Mesothelial cell of epicardium (in vitro differentiated cells): ENCODE measurements at regions not wholly inside any gene's neighbourhood (a gene's known extent, or its start where the extent isn't known, plus 50 kb on each side); places are given as distances from the start of the nearest gene placed in this dataset.

Experiments
- DNase-seq, 2 experiments: peaks; one replicate each; pipeline ENCODE4 v3.0.0; 2021; ENCODE audit warnings: low spot score in 2 of 2; ENCODE audit not compliant: unreplicated experiment in 2 of 2
- H3K27ac Mint-ChIP-seq: 2 replicates; pipeline ENCODE4 v1.8.0; 2021; ENCODE audit warnings: mixed read lengths
- H3K27me3 Mint-ChIP-seq: 2 replicates; pipeline ENCODE4 v1.8.0; 2021; ENCODE audit warnings: low read depth, mixed read lengths
- H3K36me3 Mint-ChIP-seq: 2 replicates; pipeline ENCODE4 v1.8.0; 2021; ENCODE audit warnings: mixed read lengths
- H3K4me1 Mint-ChIP-seq: 2 replicates; pipeline ENCODE4 v1.8.0; 2021; ENCODE audit warnings: mixed read lengths
- H3K4me3 Mint-ChIP-seq: 2 replicates; pipeline ENCODE4 v1.8.0; 2021; ENCODE audit warnings: mild to moderate bottlenecking, moderate library complexity, mixed read lengths
- H3K9me3 Mint-ChIP-seq: 2 replicates; pipeline ENCODE4 v1.8.0; 2021; ENCODE audit warnings: mixed read lengths
- CTCF ChIP-seq: fragments of 200-600 bp; sonication (generic); IDR thresholded peaks from one replicate; pipeline ENCODE4 v1.5.0; 2021; ENCODE audit warnings: antibody characterized with exemption; ENCODE audit not compliant: unreplicated experiment

GRCh38 chr4:71906096-71906495, 122.2 kb upstream of the GC start:
- Mint-ChIP-seq H3K27me3 (no peaks in the 10 kb centered on the region), H3K9me3 (peaks cover 27% of the 10 kb centered on the region), H3K36me3 (no peaks in the 10 kb centered on the region), H3K4me3 (no peak overlapping the region), H3K4me1 (no peaks in the 10 kb centered on the region), H3K27ac (no peak overlapping the region)
- no peak for TF ChIP-seq CTCF
- no peak for DNase-seq

- Mint-ChIP-seq H3K27me3 (no peaks in the 10 kb centered on the region), H3K27ac (no peak overlapping the region), H3K4me3 (no peak overlapping the region), H3K4me1 (no peaks in the 10 kb centered on the region), H3K9me3 (peaks cover 27% of the 10 kb centered on the region), H3K36me3 (no peaks in the 10 kb centered on the region)
- no peak for DNase-seq
- no peak for TF ChIP-seq CTCF
Observed at GRCh38 chr4:71907071-71907470, 123.2 kb upstream of the GC start.

GRCh38 chr4:71907782-71908181, 123.9 kb upstream of the GC start:
- Mint-ChIP-seq H3K36me3 (no peaks in the 10 kb centered on the region), H3K4me3 (no peak overlapping the region), H3K27me3 (no peaks in the 10 kb centered on the region), H3K4me1 (no peaks in the 10 kb centered on the region), H3K9me3 (peaks cover 27% of the 10 kb centered on the region), H3K27ac (no peak overlapping the region)
- DNase-seq, result no peak
- no peak for TF ChIP-seq CTCF

- Mint-ChIP-seq H3K27me3 (no peaks in the 10 kb centered on the region), H3K9me3 (peaks cover 17% of the 10 kb centered on the region), H3K4me3 (no peak overlapping the region), H3K36me3 (no peaks in the 10 kb centered on the region), H3K27ac (no peak overlapping the region), H3K4me1 (no peaks in the 10 kb centered on the region)
- no peak for DNase-seq
- no peak for TF ChIP-seq CTCF
Observed at GRCh38 chr4:71913275-71913674, 118.5 kb upstream of the NPFFR2 start.

GRCh38 chr4:71923070-71923469, 108.7 kb upstream of the NPFFR2 start:
- H3K4me3 Mint-ChIP-seq, result no peak overlapping the region
- DNase-seq, result no peak
- no peaks in the 10 kb centered on the region for H3K27me3 Mint-ChIP-seq
- TF ChIP-seq CTCF, result no peak
- peaks cover 8% of the 10 kb centered on the region for H3K9me3 Mint-ChIP-seq
- H3K4me1 Mint-ChIP-seq, result no peaks in the 10 kb centered on the region
- H3K36me3 Mint-ChIP-seq, result peaks cover 2% of the 10 kb centered on the region
- H3K27ac Mint-ChIP-seq, result no peak overlapping the region

- Mint-ChIP-seq H3K4me1 (no peaks in the 10 kb centered on the region), H3K27me3 (no peaks in the 10 kb centered on the region), H3K9me3 (no peaks in the 10 kb centered on the region), H3K27ac (no peak overlapping the region), H3K4me3 (no peak overlapping the region), H3K36me3 (no peaks in the 10 kb centered on the region)
- DNase-seq, result no peak
- no peak for TF ChIP-seq CTCF
Observed at GRCh38 chr4:71930459-71930858, 101.3 kb upstream of the NPFFR2 start.
